HepG2 (cell line): ENCODE measurements at regions not wholly inside any gene's neighbourhood (a gene's known extent, or its start where the extent isn't known, plus 50 kb on each side); places are given as distances from the start of the nearest gene placed in this dataset.

Experiments
- ATAC-seq: fragments of 200-7000 bp; cut with Tn5 transposase; 3 replicates; pipeline ENCODE4 v1.9.1; 2020; ENCODE audit warnings: mild to moderate bottlenecking, moderate library complexity
- BruUV-seq: library from RNA; stranded (reverse); fragments of 400-500 nt; replicated peaks from 2 replicates; lab custom pipeline; 2021; lab: Mats Ljungman, UMichigan
- CTCF ChIA-PET: fragments of 300-600 bp; formaldehyde crosslinking; extraction: SDS; loops from one replicate; lab custom pipeline; 2021; ENCODE audit warnings: low total read pairs, inconsistent platforms, low intra/inter-chr PET ratio; lab: Yijun Ruan, JAX
- POLR2A ChIA-PET: fragments of 350-600 bp; sonication (Branson Sonifier 250); formaldehyde crosslinking; loops from one replicate; lab custom pipeline; 2020; ENCODE audit warnings: antibody characterized with exemption, inconsistent platforms; lab: Yijun Ruan, JAX
- DNase-seq: peaks from one replicate; pipeline ENCODE4 v3.0.0-alpha.2; 2015; ENCODE audit warnings: low spot score
- FAIRE-seq: peaks from 3 replicates; lab custom pipeline; 2011; peaks lifted over from hg19 to GRCh38; lab: Jason Lieb, UNC
- H2AFZ ChIP-seq: one replicate; pipeline ENCODE4 v1.6.1; 2011; ENCODE audit warnings: low read length, inconsistent platforms
- H3K27ac ChIP-seq: fragments of 300-600 bp; 3 replicates; pipeline ENCODE4 v1.8.0; 2011; ENCODE audit warnings: mixed run types, mild to moderate bottlenecking, mixed read lengths, low read length, inconsistent platforms; ENCODE audit not compliant: insufficient read depth; ENCODE audit errors: extremely low read length
- H3K27me3 ChIP-seq, 2 experiments: fragments of 200-600 bp in 1 of 2; 2 replicates in 1 of 2; 3 replicates in 1 of 2; pipeline versions ENCODE4 v1.6.0 to v1.8.0; 2011; ENCODE audit warnings: low read length in 2 of 2, mild to moderate bottlenecking in 2 of 2, moderate library complexity in 2 of 2, inconsistent platforms in 1 of 2; ENCODE audit not compliant: insufficient read depth in 2 of 2, control insufficient read depth in 1 of 2
- H3K36me3 ChIP-seq, 2 experiments: fragments of 200-600 bp in 1 of 2; replicated peaks in 1 of 2; 2 replicates in 1 of 2; 3 replicates in 1 of 2; pipeline versions ENCODE4 v1.5.1 to v1.8.0; 2011; ENCODE audit warnings: low read length in 2 of 2, inconsistent platforms in 1 of 2; ENCODE audit not compliant: insufficient read depth in 2 of 2, control insufficient read depth in 1 of 2
- H3K4me1 ChIP-seq: 2 replicates; pipeline ENCODE4 v1.5.1; 2012; ENCODE audit warnings: low read length, inconsistent platforms; ENCODE audit not compliant: insufficient read depth
- H3K4me2 ChIP-seq: 2 replicates; pipeline ENCODE4 v1.6.0; 2011; ENCODE audit warnings: low read depth, low read length, inconsistent platforms
- H3K4me3 ChIP-seq, 3 experiments: fragments of 200-600 bp in 1 of 3; sonication (generic), shearing (Covaris generic) in 1 of 3; replicated peaks in 1 of 3; 2 replicates each; pipeline ENCODE4 v1.5.1; 2011 to 2016; ENCODE audit warnings: low read length in 3 of 3, inconsistent platforms in 2 of 3, low read depth in 2 of 3, mild to moderate bottlenecking in 2 of 3, control low read depth in 1 of 3, mixed read lengths in 1 of 3; ENCODE audit not compliant: insufficient read depth in 1 of 3
- H3K79me2 ChIP-seq: one replicate; pipeline ENCODE4 v1.6.1; 2011; ENCODE audit warnings: low read length, inconsistent platforms; ENCODE audit not compliant: insufficient read depth
- H3K9ac ChIP-seq: 2 replicates; pipeline ENCODE4 v1.6.0; 2011; ENCODE audit warnings: mild to moderate bottlenecking, low read depth, low read length, inconsistent platforms; ENCODE audit not compliant: insufficient read depth
- H3K9me3 ChIP-seq: 2 replicates; pipeline ENCODE4 v1.5.1; 2012; ENCODE audit warnings: mild to moderate bottlenecking, low read length
- H4K20me1 ChIP-seq: 2 replicates; pipeline ENCODE4 v1.6.0; 2011; ENCODE audit warnings: inconsistent platforms, mild to moderate bottlenecking, low read length, moderate library complexity; ENCODE audit not compliant: insufficient read depth
- DNMT1 ChIP-seq: sonication (generic); formaldehyde crosslinking; IDR thresholded peaks from 2 replicates; pipeline ENCODE4 v1.5.1; 2020; ENCODE audit warnings: mild to moderate bottlenecking, missing genetic modification reagents
- HNRNPLL ChIP-seq: fragments of 200-400 bp; formaldehyde crosslinking; IDR thresholded peaks from 2 replicates; pipeline ENCODE4 v1.6.1; 2017; ENCODE audit warnings: mild to moderate bottlenecking, low read depth, low read length; ENCODE audit not compliant: poor library complexity, severe bottlenecking
- ISX ChIP-seq: sonication (generic); formaldehyde crosslinking; conservative IDR thresholded peaks from 2 replicates; pipeline ENCODE4 v1.5.0; 2020; ENCODE audit warnings: missing genetic modification reagents
- KLF12 ChIP-seq: sonication (generic); formaldehyde crosslinking; IDR thresholded peaks from 2 replicates; pipeline ENCODE4 v1.4.0; 2020; ENCODE audit warnings: missing genetic modification reagents, borderline replicate concordance
- NCOA5 ChIP-seq: sonication (generic); formaldehyde crosslinking; IDR thresholded peaks from 2 replicates; pipeline ENCODE4 v1.4.0; 2020; ENCODE audit warnings: missing genetic modification reagents
- REPIN1 ChIP-seq: sonication (generic); formaldehyde crosslinking; IDR thresholded peaks from 2 replicates; pipeline ENCODE4 v1.8.0; 2022; ENCODE audit warnings: missing genetic modification reagents, low read depth, mild to moderate bottlenecking, borderline replicate concordance
- SETDB1 ChIP-seq: sonication (generic); formaldehyde crosslinking; IDR thresholded peaks from 2 replicates; pipeline ENCODE4 v1.5.1; 2020; ENCODE audit warnings: missing genetic modification reagents, mild to moderate bottlenecking, borderline replicate concordance
- TAF15 ChIP-seq: fragments of 200-400 bp; formaldehyde crosslinking; IDR thresholded peaks from one replicate; pipeline ENCODE4 v1.6.1; 2018; ENCODE audit warnings: mild to moderate bottlenecking, low read depth, low read length; ENCODE audit not compliant: poor library complexity, severe bottlenecking
- ZNF12 ChIP-seq: sonication (generic); formaldehyde crosslinking; IDR thresholded peaks from 2 replicates; pipeline ENCODE4 v1.5.0; 2020; ENCODE audit warnings: missing genetic modification reagents
- ZNF274 ChIP-seq: sonication (generic); formaldehyde crosslinking; IDR thresholded peaks from 2 replicates; pipeline ENCODE4 v1.5.1; 2020; ENCODE audit warnings: mild to moderate bottlenecking, missing genetic modification reagents
- ZZZ3 ChIP-seq: sonication (generic); formaldehyde crosslinking; IDR thresholded peaks from 2 replicates; pipeline ENCODE4 v1.4.0; 2020; ENCODE audit warnings: missing genetic modification reagents, mild to moderate bottlenecking, borderline replicate concordance
- WGBS: methylation state at CpG from one replicate; pipeline ENCODE4 v1.1.6; 2017; ENCODE audit warnings: low lambda C conversion rate; 5-methylcytosine and 5-hydroxymethylcytosine counted together
- in situ Hi-C: cut with HindIII; loops from 2 replicates; pipeline ENCODE4 v1.10.0; 2017; ENCODE audit warnings: low pct_unique_long_range_greater_than_20kb; ENCODE audit not compliant: extremely low pct_ligation_motif_present
- intact Hi-C: fragments of 100-400 bp; cut with micrococcal nuclease; formaldehyde crosslinking; loops from one replicate; pipeline ENCODE4 v1.10.0; 2022; ENCODE audit not compliant: unreplicated experiment
- TF ChIP-seq, protein P1 (sequence below): sonication (generic); formaldehyde crosslinking; IDR thresholded peaks from 2 replicates; pipeline ENCODE4 v1.4.0; 2020; ENCODE audit warnings: mild to moderate bottlenecking, missing genetic modification reagents
- TF ChIP-seq, protein P2 (sequence below): sonication (generic); formaldehyde crosslinking; conservative IDR thresholded peaks from 2 replicates; pipeline ENCODE4 v1.4.0; 2020; ENCODE audit warnings: missing genetic modification reagents

DNA sequence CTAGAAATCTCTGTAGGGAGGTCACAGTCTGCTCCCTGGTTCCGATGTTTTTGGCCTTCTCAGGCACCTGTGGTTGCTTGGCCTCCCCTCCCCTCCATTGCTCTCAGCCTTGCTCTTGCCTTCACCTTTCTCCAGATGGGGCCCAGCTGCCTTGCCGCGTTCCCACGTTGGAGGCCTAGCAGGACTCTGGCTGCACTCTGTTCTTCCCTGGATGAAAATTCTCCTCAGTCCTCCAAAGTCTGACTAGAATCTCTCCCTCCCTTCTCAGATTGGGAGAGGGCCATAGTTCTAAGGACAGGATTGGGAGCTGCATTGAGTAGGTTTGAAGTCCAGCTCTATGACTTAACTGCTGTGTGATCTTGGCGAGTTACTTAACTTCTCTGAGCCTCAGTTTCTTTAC is 213.7 kb upstream of the HABP2 start:
- Histone ChIP-seq H3K4me3 (no peak overlapping the region), H3K4me2 (no peak overlapping the region), H3K27me3 (peaks cover 0 to 18% of the 10 kb centered on the region in 2 experiments; a peak in 3 of 5 replicates), H3K9ac (no peak overlapping the region), H3K4me1 (no peaks in the 10 kb centered on the region), H4K20me1 (no peaks in the 10 kb centered on the region), H3K9me3 (no peaks in the 10 kb centered on the region), H3K27ac (no peak overlapping the region), H3K36me3 (no peaks in the 10 kb centered on the region), H3K79me2 (no peaks in the 10 kb centered on the region), H2AFZ (no peak overlapping the region)
- intact Hi-C loops, result no loop called here
- ATAC-seq, result no peak
- FAIRE-seq, result no peak
- CTCF ChIA-PET, result no interaction called here
- no TSS peak for BruUV-seq
- no peak for DNase-seq
- POLR2A ChIA-PET, result no interaction called here
- WGBS, result 0% methylated on average over 5 of the region's 5 CpGs
- in situ Hi-C loops, result no loop called here
- TF ChIP-seq SETDB1 (CRISPR knock-in tag) (no peak), ZZZ3 (CRISPR knock-in tag) (no peak), ZNF274 (CRISPR knock-in tag) (no peak), KLF12 (no peak), HNRNPLL (no peak), TAF15 (no peak), DNMT1 (CRISPR knock-in tag) (no peak), ZNF12 (CRISPR knock-in tag) (no peak), NCOA5 (CRISPR knock-in tag) (no peak), ISX (CRISPR knock-in tag) (no peak), REPIN1 (CRISPR knock-in tag) (no peak)
- TF ChIP-seq, protein P1, sequence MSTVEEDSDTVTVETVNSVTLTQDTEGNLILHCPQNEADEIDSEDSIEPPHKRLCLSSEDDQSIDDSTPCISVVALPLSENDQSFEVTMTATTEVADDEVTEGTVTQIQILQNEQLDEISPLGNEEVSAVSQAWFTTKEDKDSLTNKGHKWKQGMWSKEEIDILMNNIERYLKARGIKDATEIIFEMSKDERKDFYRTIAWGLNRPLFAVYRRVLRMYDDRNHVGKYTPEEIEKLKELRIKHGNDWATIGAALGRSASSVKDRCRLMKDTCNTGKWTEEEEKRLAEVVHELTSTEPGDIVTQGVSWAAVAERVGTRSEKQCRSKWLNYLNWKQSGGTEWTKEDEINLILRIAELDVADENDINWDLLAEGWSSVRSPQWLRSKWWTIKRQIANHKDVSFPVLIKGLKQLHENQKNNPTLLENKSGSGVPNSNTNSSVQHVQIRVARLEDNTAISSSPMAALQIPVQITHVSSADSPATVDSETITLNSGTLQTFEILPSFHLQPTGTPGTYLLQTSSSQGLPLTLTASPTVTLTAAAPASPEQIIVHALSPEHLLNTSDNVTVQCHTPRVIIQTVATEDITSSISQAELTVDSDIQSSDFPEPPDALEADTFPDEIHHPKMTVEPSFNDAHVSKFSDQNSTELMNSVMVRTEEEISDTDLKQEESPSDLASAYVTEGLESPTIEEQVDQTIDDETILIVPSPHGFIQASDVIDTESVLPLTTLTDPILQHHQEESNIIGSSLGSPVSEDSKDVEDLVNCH (CRISPR knock-in tag), result no peak
- TF ChIP-seq, protein P2, sequence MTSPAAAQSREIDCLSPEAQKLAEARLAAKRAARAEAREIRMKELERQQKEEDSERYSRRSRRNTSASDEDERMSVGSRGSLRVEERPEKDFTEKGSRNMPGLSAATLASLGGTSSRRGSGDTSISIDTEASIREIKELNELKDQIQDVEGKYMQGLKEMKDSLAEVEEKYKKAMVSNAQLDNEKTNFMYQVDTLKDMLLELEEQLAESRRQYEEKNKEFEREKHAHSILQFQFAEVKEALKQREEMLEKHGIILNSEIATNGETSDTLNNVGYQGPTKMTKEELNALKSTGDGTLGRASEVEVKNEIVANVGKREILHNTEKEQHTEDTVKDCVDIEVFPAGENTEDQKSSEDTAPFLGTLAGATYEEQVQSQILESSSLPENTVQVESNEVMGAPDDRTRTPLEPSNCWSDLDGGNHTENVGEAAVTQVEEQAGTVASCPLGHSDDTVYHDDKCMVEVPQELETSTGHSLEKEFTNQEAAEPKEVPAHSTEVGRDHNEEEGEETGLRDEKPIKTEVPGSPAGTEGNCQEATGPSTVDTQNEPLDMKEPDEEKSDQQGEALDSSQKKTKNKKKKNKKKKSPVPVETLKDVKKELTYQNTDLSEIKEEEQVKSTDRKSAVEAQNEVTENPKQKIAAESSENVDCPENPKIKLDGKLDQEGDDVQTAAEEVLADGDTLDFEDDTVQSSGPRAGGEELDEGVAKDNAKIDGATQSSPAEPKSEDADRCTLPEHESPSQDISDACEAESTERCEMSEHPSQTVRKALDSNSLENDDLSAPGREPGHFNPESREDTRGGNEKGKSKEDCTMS (CRISPR knock-in tag), result no peak
